WTC11 (cell line): ENCODE measurements at regions not wholly inside any gene's neighbourhood (a gene's known extent, or its start where the extent isn't known, plus 50 kb on each side); places are given as distances from the start of the nearest gene placed in this dataset.

ENCODE experiments used
- ATAC-seq: fragments of 200-7000 bp; cut with Tn5 transposase; 2 replicates; pipeline ENCODE4 v1.10.0; 2021; ENCODE audit warnings: mild to moderate bottlenecking, moderate library complexity
- CTCF ChIA-PET: fragments of 300-600 bp; sonication (Branson Sonifier 250); formaldehyde crosslinking; loops from one replicate; lab custom pipeline; 2021; ENCODE audit warnings: antibody characterized with exemption; lab: Charles Lee
- POLR2A ChIA-PET: fragments of 350-600 bp; sonication (Branson Sonifier 250); formaldehyde crosslinking; loops from one replicate; lab custom pipeline; 2021; ENCODE audit warnings: antibody characterized with exemption; lab: Charles Lee
- DNase-seq: peaks from one replicate; pipeline ENCODE4 v3.0.0; 2021; ENCODE audit warnings: low spot score
- H3K27ac Mint-ChIP-seq: 2 replicates; pipeline ENCODE4 v1.8.0; 2021; ENCODE audit warnings: mixed read lengths
- H3K27me3 Mint-ChIP-seq: 2 replicates; pipeline ENCODE4 v1.8.0; 2021; ENCODE audit warnings: low read depth, mild to moderate bottlenecking, moderate library complexity, mixed read lengths
- H3K36me3 Mint-ChIP-seq: 2 replicates; pipeline ENCODE4 v1.8.0; 2021; ENCODE audit warnings: mixed read lengths
- H3K4me1 Mint-ChIP-seq: 2 replicates; pipeline ENCODE4 v1.8.0; 2022; ENCODE audit warnings: mixed read lengths
- H3K4me3 Mint-ChIP-seq: 2 replicates; pipeline ENCODE4 v1.8.0; 2021; ENCODE audit warnings: mild to moderate bottlenecking, moderate library complexity, mixed read lengths
- H3K9me3 Mint-ChIP-seq: 2 replicates; pipeline ENCODE4 v1.8.0; 2021; ENCODE audit warnings: mixed read lengths
- CBFB ChIP-seq: sonication (generic); formaldehyde crosslinking; IDR thresholded peaks from 2 replicates; pipeline ENCODE4 v1.8.1; 2022; ENCODE audit warnings: mild to moderate bottlenecking, low read depth, missing genetic modification reagents
- ELF4 ChIP-seq: sonication (generic); formaldehyde crosslinking; IDR thresholded peaks from 2 replicates; pipeline ENCODE4 v1.8.1; 2022; ENCODE audit warnings: low read depth, mild to moderate bottlenecking, moderate library complexity, missing genetic modification reagents
- EMX1 ChIP-seq: fragments of 250-450 bp; sonication (Bioruptor Pico); IDR thresholded peaks from 2 replicates; pipeline ENCODE4 v1.8.0; 2021; ENCODE audit warnings: mild to moderate bottlenecking
- GTF2I ChIP-seq: fragments of 250-450 bp; sonication (Bioruptor Pico); conservative IDR thresholded peaks from 2 replicates; pipeline ENCODE4 v1.4.0; 2021; ENCODE audit warnings: mild to moderate bottlenecking
- HMGA2 ChIP-seq: fragments of 250-450 bp; sonication (Bioruptor Pico); IDR thresholded peaks from 2 replicates; pipeline ENCODE4 v1.4.0; 2021; ENCODE audit warnings: mild to moderate bottlenecking, moderate library complexity
- JAZF1 ChIP-seq: fragments of 250-450 bp; sonication (Bioruptor Pico); IDR thresholded peaks from 2 replicates; pipeline ENCODE4 v1.9.0; 2021; ENCODE audit warnings: moderate library complexity, mild to moderate bottlenecking, inconsistent platforms
- MXD4 ChIP-seq: fragments of 250-450 bp; sonication (Bioruptor Pico); IDR thresholded peaks from 2 replicates; pipeline ENCODE4 v1.8.0; 2021; ENCODE audit warnings: mild to moderate bottlenecking, moderate library complexity, borderline replicate concordance
- NFE2L1 ChIP-seq: sonication (generic); formaldehyde crosslinking; IDR thresholded peaks from 2 replicates; pipeline ENCODE4 v1.8.1; 2023; ENCODE audit warnings: missing genetic modification reagents
- RELA ChIP-seq: sonication (generic); formaldehyde crosslinking; IDR thresholded peaks from 2 replicates; pipeline ENCODE4 v1.8.1; 2022; ENCODE audit warnings: missing genetic modification reagents, mild to moderate bottlenecking, borderline replicate concordance
- RORB ChIP-seq: fragments of 250-450 bp; sonication (Bioruptor Pico); IDR thresholded peaks from 2 replicates; pipeline ENCODE4 v1.9.0; 2021; ENCODE audit warnings: mild to moderate bottlenecking
- TP53 ChIP-seq: sonication (generic); formaldehyde crosslinking; IDR thresholded peaks from 2 replicates; pipeline ENCODE4 v1.8.1; 2023; ENCODE audit warnings: mild to moderate bottlenecking, missing genetic modification reagents
- ZBTB21 ChIP-seq: sonication (generic); formaldehyde crosslinking; IDR thresholded peaks from 2 replicates; pipeline ENCODE4 v1.8.1; 2023; ENCODE audit warnings: mild to moderate bottlenecking, missing genetic modification reagents, borderline replicate concordance
- ZNF671 ChIP-seq: fragments of 250-450 bp; sonication (Bioruptor Pico); IDR thresholded peaks from 2 replicates; pipeline ENCODE4 v1.8.0; 2021; ENCODE audit warnings: mild to moderate bottlenecking
- TF ChIP-seq, protein P1 (sequence below): fragments of 250-450 bp; sonication (Bioruptor Pico); IDR thresholded peaks from 2 replicates; pipeline ENCODE4 v1.9.0; 2021; ENCODE audit warnings: mild to moderate bottlenecking
- TF ChIP-seq, protein P2 (sequence below): fragments of 250-450 bp; sonication (Bioruptor Pico); IDR thresholded peaks from 2 replicates; pipeline ENCODE4 v1.9.0; 2021; ENCODE audit warnings: mild to moderate bottlenecking, borderline replicate concordance
- TF ChIP-seq, protein P3 (sequence below): fragments of 250-450 bp; sonication (Bioruptor Pico); conservative IDR thresholded peaks from 2 replicates; pipeline ENCODE4 v1.9.0; 2021; ENCODE audit warnings: mild to moderate bottlenecking
- TF ChIP-seq, protein P4 (sequence below): sonication (generic); formaldehyde crosslinking; IDR thresholded peaks from 2 replicates; pipeline ENCODE4 v1.8.1; 2023; ENCODE audit warnings: mild to moderate bottlenecking, missing genetic modification reagents, moderate library complexity
- TF ChIP-seq, protein P5 (sequence below): sonication (generic); formaldehyde crosslinking; IDR thresholded peaks from 2 replicates; pipeline ENCODE4 v1.8.0; 2022; ENCODE audit warnings: missing genetic modification reagents
- TF ChIP-seq, protein P6 (sequence below): sonication (generic); formaldehyde crosslinking; IDR thresholded peaks from 2 replicates; pipeline ENCODE4 v1.8.1; 2022; ENCODE audit warnings: low read depth, missing genetic modification reagents, borderline replicate concordance
- TF ChIP-seq, protein P7 (sequence below): fragments of 250-450 bp; sonication (Bioruptor Pico); IDR thresholded peaks from 2 replicates; pipeline ENCODE4 v1.9.0; 2021; ENCODE audit warnings: moderate library complexity, mild to moderate bottlenecking, inconsistent platforms, borderline replicate concordance

DNA sequence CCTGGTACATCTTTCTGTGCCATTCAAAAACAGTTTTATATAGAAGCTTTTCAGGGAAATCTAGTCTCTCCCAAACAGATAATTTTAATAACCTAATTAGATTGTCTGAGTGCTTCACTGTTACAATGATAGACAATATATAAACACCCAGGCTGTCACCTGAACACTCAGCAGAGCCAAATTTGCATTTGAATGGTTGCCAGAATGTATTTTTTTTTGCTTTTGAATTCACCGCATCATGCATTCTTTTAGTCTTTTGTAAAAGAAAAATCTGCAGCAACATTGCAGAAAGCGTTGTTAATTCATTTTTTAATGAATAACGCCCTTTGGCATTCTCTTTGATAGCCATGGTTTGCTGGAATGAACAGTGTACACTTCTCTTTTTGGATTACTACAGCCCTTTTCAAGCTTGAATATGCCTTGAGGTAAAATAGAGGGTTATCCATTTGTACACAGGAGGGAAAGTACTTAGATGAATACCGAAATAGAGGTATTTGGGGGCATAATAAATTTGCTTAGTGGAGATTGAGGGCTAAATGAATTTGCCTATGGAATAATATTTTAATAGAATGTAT, 175.0 kb upstream of the EPHA5 start (continued):
- TF ChIP-seq, protein P1, sequence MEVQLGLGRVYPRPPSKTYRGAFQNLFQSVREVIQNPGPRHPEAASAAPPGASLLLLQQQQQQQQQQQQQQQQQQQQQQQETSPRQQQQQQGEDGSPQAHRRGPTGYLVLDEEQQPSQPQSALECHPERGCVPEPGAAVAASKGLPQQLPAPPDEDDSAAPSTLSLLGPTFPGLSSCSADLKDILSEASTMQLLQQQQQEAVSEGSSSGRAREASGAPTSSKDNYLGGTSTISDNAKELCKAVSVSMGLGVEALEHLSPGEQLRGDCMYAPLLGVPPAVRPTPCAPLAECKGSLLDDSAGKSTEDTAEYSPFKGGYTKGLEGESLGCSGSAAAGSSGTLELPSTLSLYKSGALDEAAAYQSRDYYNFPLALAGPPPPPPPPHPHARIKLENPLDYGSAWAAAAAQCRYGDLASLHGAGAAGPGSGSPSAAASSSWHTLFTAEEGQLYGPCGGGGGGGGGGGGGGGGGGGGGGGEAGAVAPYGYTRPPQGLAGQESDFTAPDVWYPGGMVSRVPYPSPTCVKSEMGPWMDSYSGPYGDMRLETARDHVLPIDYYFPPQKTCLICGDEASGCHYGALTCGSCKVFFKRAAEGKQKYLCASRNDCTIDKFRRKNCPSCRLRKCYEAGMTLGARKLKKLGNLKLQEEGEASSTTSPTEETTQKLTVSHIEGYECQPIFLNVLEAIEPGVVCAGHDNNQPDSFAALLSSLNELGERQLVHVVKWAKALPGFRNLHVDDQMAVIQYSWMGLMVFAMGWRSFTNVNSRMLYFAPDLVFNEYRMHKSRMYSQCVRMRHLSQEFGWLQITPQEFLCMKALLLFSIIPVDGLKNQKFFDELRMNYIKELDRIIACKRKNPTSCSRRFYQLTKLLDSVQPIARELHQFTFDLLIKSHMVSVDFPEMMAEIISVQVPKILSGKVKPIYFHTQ (CRISPR knock-in tag) = no peak
- TF ChIP-seq TP53 = no peak
- TF ChIP-seq, protein P2, sequence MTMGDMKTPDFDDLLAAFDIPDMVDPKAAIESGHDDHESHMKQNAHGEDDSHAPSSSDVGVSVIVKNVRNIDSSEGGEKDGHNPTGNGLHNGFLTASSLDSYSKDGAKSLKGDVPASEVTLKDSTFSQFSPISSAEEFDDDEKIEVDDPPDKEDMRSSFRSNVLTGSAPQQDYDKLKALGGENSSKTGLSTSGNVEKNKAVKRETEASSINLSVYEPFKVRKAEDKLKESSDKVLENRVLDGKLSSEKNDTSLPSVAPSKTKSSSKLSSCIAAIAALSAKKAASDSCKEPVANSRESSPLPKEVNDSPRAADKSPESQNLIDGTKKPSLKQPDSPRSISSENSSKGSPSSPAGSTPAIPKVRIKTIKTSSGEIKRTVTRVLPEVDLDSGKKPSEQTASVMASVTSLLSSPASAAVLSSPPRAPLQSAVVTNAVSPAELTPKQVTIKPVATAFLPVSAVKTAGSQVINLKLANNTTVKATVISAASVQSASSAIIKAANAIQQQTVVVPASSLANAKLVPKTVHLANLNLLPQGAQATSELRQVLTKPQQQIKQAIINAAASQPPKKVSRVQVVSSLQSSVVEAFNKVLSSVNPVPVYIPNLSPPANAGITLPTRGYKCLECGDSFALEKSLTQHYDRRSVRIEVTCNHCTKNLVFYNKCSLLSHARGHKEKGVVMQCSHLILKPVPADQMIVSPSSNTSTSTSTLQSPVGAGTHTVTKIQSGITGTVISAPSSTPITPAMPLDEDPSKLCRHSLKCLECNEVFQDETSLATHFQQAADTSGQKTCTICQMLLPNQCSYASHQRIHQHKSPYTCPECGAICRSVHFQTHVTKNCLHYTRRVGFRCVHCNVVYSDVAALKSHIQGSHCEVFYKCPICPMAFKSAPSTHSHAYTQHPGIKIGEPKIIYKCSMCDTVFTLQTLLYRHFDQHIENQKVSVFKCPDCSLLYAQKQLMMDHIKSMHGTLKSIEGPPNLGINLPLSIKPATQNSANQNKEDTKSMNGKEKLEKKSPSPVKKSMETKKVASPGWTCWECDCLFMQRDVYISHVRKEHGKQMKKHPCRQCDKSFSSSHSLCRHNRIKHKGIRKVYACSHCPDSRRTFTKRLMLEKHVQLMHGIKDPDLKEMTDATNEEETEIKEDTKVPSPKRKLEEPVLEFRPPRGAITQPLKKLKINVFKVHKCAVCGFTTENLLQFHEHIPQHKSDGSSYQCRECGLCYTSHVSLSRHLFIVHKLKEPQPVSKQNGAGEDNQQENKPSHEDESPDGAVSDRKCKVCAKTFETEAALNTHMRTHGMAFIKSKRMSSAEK (CRISPR knock-in tag) = no peak
- no peak for TF ChIP-seq GTF2I (CRISPR knock-in tag)
- TF ChIP-seq HMGA2 (CRISPR knock-in tag) = no peak
- no peak for TF ChIP-seq JAZF1 (CRISPR knock-in tag)
- no peak for TF ChIP-seq CBFB

DNA sequence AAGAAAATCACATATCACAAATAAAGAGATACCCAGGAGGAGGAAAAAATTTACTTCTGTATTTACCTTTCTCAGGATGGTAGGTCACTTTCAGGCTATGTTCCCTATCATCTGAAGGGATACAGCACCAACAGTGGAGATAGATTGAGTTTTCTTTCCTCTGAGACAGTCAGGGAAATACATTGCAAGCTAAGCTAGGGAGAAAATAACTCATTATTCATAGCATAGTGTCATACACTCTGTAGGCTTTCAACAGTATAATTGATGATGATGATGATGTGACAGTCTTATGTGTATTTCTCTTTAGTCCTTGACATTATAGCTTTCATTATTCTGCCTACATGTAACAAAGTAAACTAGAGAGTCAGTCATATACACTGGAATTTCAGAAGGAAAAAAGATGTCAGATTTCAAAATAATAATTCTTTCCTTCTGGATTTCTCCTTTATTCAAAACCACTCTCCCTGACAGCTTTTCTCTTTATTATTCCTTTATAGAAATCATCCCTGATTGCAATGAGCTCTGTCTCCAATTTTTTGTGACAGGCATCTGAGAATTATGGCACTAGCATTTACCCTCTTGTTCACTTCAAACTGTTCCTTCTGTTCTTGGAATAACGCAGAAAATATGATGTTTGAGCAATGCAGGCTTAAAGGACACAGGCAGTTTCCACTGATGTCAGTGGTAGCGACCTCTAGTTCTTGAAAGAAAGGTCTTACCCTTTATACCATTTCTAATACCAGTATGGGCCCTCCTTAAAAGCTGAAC, 169.1 kb upstream of the EPHA5 start:
- Mint-ChIP-seq H3K27me3 (no peaks in the 10 kb centered on the region), H3K9me3 (peaks cover 3% of the 10 kb centered on the region; the same call in 1 of the 2 replicates), H3K4me1 (peaks cover under 1% of the 10 kb centered on the region; the same call in 1 of the 2 replicates), H3K36me3 (no peaks in the 10 kb centered on the region), H3K27ac (no peak overlapping the region), H3K4me3 (no peak overlapping the region)
- no peak for DNase-seq
- no peak for ATAC-seq
- ChIA-PET POLR2A (no interaction called here), CTCF (no interaction called here)
- TF ChIP-seq, protein P3, sequence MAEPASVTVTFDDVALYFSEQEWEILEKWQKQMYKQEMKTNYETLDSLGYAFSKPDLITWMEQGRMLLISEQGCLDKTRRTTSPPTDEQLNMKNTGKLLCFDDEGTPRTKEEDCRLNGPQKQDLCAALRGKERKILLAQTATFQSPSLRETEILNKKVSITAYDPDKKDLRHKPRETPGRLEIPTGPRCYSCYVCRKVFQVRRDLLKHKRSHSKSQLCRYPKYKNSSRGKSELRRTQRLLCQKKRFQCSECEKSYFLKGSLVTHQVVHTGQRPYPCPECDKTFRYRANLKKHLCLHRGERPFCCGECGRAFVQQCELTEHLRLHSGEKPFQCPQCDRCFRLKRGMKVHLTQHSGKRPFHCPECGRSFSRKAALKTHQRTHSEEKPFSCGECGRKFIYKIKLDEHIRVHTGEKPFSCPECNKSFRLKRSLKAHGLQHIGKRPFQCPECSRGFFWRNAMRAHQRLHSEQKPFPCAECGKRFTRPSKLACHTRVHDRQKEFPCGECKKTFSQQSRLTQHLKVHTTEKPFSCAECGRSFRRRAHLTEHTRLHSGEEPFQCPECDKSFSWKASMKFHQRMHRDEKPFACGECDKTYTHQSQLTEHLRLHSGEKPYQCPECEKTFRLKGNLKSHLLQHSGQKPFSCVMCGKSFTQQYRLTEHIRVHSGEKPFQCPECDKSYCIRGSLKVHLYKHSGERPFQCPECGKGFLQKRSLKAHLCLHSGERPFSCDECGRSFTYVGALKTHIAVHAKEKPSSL (CRISPR knock-in tag) = no peak
- TF ChIP-seq, protein P4, sequence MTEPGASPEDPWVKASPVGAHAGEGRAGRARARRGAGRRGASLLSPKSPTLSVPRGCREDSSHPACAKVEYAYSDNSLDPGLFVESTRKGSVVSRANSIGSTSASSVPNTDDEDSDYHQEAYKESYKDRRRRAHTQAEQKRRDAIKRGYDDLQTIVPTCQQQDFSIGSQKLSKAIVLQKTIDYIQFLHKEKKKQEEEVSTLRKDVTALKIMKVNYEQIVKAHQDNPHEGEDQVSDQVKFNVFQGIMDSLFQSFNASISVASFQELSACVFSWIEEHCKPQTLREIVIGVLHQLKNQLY = no peak
- TF ChIP-seq EMX1 (CRISPR knock-in tag) = no peak
- no peak for TF ChIP-seq ZBTB21 (CRISPR knock-in tag)
- TF ChIP-seq NFE2L1 (CRISPR knock-in tag) = no peak
- TF ChIP-seq, protein P5, sequence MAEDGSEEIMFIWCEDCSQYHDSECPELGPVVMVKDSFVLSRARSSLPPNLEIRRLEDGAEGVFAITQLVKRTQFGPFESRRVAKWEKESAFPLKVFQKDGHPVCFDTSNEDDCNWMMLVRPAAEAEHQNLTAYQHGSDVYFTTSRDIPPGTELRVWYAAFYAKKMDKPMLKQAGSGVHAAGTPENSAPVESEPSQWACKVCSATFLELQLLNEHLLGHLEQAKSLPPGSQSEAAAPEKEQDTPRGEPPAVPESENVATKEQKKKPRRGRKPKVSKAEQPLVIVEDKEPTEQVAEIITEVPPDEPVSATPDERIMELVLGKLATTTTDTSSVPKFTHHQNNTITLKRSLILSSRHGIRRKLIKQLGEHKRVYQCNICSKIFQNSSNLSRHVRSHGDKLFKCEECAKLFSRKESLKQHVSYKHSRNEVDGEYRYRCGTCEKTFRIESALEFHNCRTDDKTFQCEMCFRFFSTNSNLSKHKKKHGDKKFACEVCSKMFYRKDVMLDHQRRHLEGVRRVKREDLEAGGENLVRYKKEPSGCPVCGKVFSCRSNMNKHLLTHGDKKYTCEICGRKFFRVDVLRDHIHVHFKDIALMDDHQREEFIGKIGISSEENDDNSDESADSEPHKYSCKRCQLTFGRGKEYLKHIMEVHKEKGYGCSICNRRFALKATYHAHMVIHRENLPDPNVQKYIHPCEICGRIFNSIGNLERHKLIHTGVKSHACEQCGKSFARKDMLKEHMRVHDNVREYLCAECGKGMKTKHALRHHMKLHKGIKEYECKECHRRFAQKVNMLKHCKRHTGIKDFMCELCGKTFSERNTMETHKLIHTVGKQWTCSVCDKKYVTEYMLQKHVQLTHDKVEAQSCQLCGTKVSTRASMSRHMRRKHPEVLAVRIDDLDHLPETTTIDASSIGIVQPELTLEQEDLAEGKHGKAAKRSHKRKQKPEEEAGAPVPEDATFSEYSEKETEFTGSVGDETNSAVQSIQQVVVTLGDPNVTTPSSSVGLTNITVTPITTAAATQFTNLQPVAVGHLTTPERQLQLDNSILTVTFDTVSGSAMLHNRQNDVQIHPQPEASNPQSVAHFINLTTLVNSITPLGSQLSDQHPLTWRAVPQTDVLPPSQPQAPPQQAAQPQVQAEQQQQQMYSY (CRISPR knock-in tag) = no peak
- no peak for TF ChIP-seq ZNF671 (CRISPR knock-in tag)
- no peak for TF ChIP-seq MXD4 (CRISPR knock-in tag)
- TF ChIP-seq RELA (CRISPR knock-in tag) = no peak
- TF ChIP-seq, protein P6, sequence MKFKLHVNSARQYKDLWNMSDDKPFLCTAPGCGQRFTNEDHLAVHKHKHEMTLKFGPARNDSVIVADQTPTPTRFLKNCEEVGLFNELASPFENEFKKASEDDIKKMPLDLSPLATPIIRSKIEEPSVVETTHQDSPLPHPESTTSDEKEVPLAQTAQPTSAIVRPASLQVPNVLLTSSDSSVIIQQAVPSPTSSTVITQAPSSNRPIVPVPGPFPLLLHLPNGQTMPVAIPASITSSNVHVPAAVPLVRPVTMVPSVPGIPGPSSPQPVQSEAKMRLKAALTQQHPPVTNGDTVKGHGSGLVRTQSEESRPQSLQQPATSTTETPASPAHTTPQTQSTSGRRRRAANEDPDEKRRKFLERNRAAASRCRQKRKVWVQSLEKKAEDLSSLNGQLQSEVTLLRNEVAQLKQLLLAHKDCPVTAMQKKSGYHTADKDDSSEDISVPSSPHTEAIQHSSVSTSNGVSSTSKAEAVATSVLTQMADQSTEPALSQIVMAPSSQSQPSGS (CRISPR knock-in tag) = no peak
- no peak for TF ChIP-seq ELF4
- TF ChIP-seq, protein P7, sequence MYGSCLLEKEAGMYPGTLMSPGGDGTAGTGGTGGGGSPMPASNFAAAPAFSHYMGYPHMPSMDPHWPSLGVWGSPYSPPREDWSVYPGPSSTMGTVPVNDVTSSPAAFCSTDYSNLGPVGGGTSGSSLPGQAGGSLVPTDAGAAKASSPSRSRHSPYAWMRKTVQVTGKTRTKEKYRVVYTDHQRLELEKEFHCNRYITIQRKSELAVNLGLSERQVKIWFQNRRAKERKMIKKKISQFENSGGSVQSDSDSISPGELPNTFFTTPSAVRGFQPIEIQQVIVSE = no peak
- TF ChIP-seq RORB = no peak
